H54 (cell line): ENCODE measurements at regions not wholly inside any gene's neighbourhood (a gene's known extent, or its start where the extent isn't known, plus 50 kb on each side); places are given as distances from the start of the nearest gene placed in this dataset.
"Not testable (repeated sequence)": the region's sequence is repeated elsewhere in the genome, so short reads cannot be mapped to it uniquely, and the experiment has no call there.

Source experiments
- DNase-seq: peaks from one replicate; pipeline ENCODE4 v3.0.0; 2011; ENCODE audit warnings: low spot score, mixed read lengths; ENCODE audit not compliant: insufficient read length
- FAIRE-seq: peaks from 3 replicates; lab custom pipeline; 2011; peaks lifted over from hg19 to GRCh38; lab: Jason Lieb, UNC
- POLR2A ChIP-seq: IDR thresholded peaks from 2 replicates; pipeline ENCODE4 v1.6.1; 2011; ENCODE audit warnings: low read depth, mild to moderate bottlenecking, low read length

- no peak for DNase-seq
Measured at GRCh38 chr6:14292119-14292518, 174.5 kb downstream of the CD83 start.

GRCh38 chr6:14294270-14294951 lies 176.8 kb downstream of the CD83 start:
- FAIRE-seq (no peak), DNase-seq (no peak)
- no peak for TF ChIP-seq POLR2A

More at GRCh38 chr6:14292119-14292518, 174.5 kb downstream of the CD83 start:
- no peak for FAIRE-seq
- no peak for TF ChIP-seq POLR2A

GRCh38 chr6:14296698-14297097 lies 179.1 kb downstream of the CD83 start:
- not testable (repeated sequence) for DNase-seq, FAIRE-seq

GRCh38 chr6:14297118-14297517 lies 179.5 kb downstream of the CD83 start:
- DNase-seq, result not testable (repeated sequence)

GRCh38 chr6:14300189-14300588 lies 182.6 kb downstream of the CD83 start:
- DNase-seq, FAIRE-seq: not testable (repeated sequence)

More at GRCh38 chr6:14297118-14297517, 179.5 kb downstream of the CD83 start:
- FAIRE-seq, result not testable (repeated sequence)

GRCh38 chr6:14300721-14301120 lies 183.1 kb downstream of the CD83 start:
- not testable (repeated sequence) for DNase-seq, FAIRE-seq

GRCh38 chr6:14301477-14301876 lies 183.9 kb downstream of the CD83 start:
- not testable (repeated sequence) for DNase-seq, FAIRE-seq

GRCh38 chr6:14305131-14305530 lies 187.6 kb downstream of the CD83 start:
- no peak for FAIRE-seq
- TF ChIP-seq POLR2A, result no peak
- no peak for DNase-seq

- DNase-seq, result no peak
- no peak for TF ChIP-seq POLR2A
- FAIRE-seq, result no peak
Measured at GRCh38 chr6:14305624-14306023, 188.1 kb downstream of the CD83 start.

- FAIRE-seq (no peak), DNase-seq (no peak)
- no peak for TF ChIP-seq POLR2A
Measured at GRCh38 chr6:14306151-14306906, 188.8 kb downstream of the CD83 start.

- FAIRE-seq, result no peak
- TF ChIP-seq POLR2A, result no peak
- DNase-seq, result no peak
Measured at GRCh38 chr6:14309516-14309915, 191.9 kb downstream of the CD83 start.

- no peak for FAIRE-seq
- TF ChIP-seq POLR2A, result no peak
- no peak for DNase-seq
Measured at GRCh38 chr6:14309951-14310445, 192.4 kb downstream of the CD83 start.

GRCh38 chr6:14310960-14311359 lies 193.4 kb downstream of the CD83 start:
- TF ChIP-seq POLR2A, result no peak
- DNase-seq (no peak), FAIRE-seq (no peak)

GRCh38 chr6:14312587-14312986 lies 195.0 kb downstream of the CD83 start:
- no peak for TF ChIP-seq POLR2A
- FAIRE-seq (no peak), DNase-seq (no peak)

- no peak for TF ChIP-seq POLR2A
- no peak for FAIRE-seq
- no peak for DNase-seq
Measured at GRCh38 chr6:14313248-14313647, 195.7 kb downstream of the CD83 start.
